Activated CD4-positive, alpha-beta memory T cell treated with anti-CD3 and anti-CD28 coated beads, Interleukin-2, amount 10 ng/mL, durations not matched to agents 7 days and 5 days (primary cell): ENCODE measurements at regions not wholly inside any gene's neighbourhood (a gene's known extent, or its start where the extent isn't known, plus 50 kb on each side); places are given as distances from the start of the nearest gene placed in this dataset.

ENCODE experiments used
- CTCF ChIA-PET: fragments of 350-600 bp; sonication (Branson Sonifier 250); formaldehyde crosslinking; loops from one replicate; lab custom pipeline; 2021; ENCODE audit warnings: antibody characterized with exemption, inconsistent platforms; lab: Charles Lee
- POLR2A ChIA-PET: fragments of 350-600 bp; sonication (Branson Sonifier 250); formaldehyde crosslinking; loops from one replicate; lab custom pipeline; 2021; ENCODE audit warnings: antibody characterized with exemption; lab: Charles Lee
- DNase-seq: peaks from one replicate; pipeline ENCODE4 v3.0.0-alpha.2; 2020
- H3K27ac Mint-ChIP-seq: one replicate; pipeline ENCODE4 v1.8.0; 2021; ENCODE audit warnings: mild to moderate bottlenecking, mixed read lengths
- H3K27me3 Mint-ChIP-seq: one replicate; pipeline ENCODE4 v1.8.0; 2021; ENCODE audit warnings: mixed read lengths
- H3K36me3 Mint-ChIP-seq: one replicate; pipeline ENCODE4 v1.8.0; 2021; ENCODE audit warnings: low read depth, mixed read lengths
- H3K4me1 Mint-ChIP-seq: one replicate; pipeline ENCODE4 v1.8.0; 2021; ENCODE audit warnings: mixed read lengths
- H3K4me3 Mint-ChIP-seq: one replicate; pipeline ENCODE4 v1.8.0; 2021; ENCODE audit warnings: mild to moderate bottlenecking, mixed read lengths
- H3K9me3 Mint-ChIP-seq: one replicate; pipeline ENCODE4 v1.8.0; 2021; ENCODE audit warnings: mixed read lengths

GRCh38 chr3:83302091-83302490 is 1540.6 kb upstream of the GBE1 start:
- no peaks in the 10 kb centered on the region for H3K27me3 Mint-ChIP-seq
- ChIA-PET POLR2A (no interaction called here), CTCF (no interaction called here)
- no peaks in the 10 kb centered on the region for H3K36me3 Mint-ChIP-seq
- H3K4me1 Mint-ChIP-seq, result no peaks in the 10 kb centered on the region
- no peak overlapping the region for H3K27ac Mint-ChIP-seq
- DNase-seq, result no peak
- peaks cover 13% of the 10 kb centered on the region for H3K9me3 Mint-ChIP-seq
- H3K4me3 Mint-ChIP-seq, result no peak overlapping the region

DNA sequence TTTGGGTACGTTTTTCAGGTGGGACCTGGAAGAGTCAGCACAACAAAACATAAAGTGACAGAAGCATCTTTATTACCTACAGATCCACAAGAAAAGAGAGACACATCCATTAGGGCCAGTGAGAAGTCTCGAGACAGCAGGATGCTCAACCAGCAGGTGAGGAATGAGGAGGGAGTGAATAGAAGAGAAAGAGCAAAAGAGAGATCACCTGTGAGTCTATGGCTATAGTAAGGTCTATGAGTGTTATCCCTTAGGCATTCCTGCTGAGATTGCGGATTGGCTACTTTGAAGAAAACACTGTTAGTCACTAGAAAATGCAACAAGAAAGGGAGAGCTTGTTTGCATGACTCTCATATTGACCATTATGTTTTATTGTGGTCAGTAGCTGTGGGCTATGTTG is 1556.2 kb upstream of the GBE1 start:
- H3K4me1 Mint-ChIP-seq, result no peaks in the 10 kb centered on the region

GRCh38 chr3:83320726-83321125 is 1559.3 kb upstream of the GBE1 start:
- no peaks in the 10 kb centered on the region for H3K4me1 Mint-ChIP-seq
- H3K4me3 Mint-ChIP-seq, result no peak overlapping the region
- ChIA-PET POLR2A (no interaction called here), CTCF (no interaction called here)
- no peak for DNase-seq
- peaks cover 10% of the 10 kb centered on the region for H3K9me3 Mint-ChIP-seq
- H3K27ac Mint-ChIP-seq, result no peak overlapping the region
- no peaks in the 10 kb centered on the region for H3K27me3 Mint-ChIP-seq
- no peaks in the 10 kb centered on the region for H3K36me3 Mint-ChIP-seq

More for the DNA sequence above, 1556.2 kb upstream of the GBE1 start:
- Mint-ChIP-seq H3K27ac (no peak overlapping the region), H3K9me3 (peaks cover 9% of the 10 kb centered on the region), H3K27me3 (no peaks in the 10 kb centered on the region), H3K36me3 (no peaks in the 10 kb centered on the region), H3K4me3 (no peak overlapping the region)
- POLR2A ChIA-PET, result no interaction called here
- CTCF ChIA-PET, result no interaction called here
- no peak for DNase-seq

- ChIA-PET POLR2A (no interaction called here), CTCF (no interaction called here)
- DNase-seq, result no peak
Measured at GRCh38 chr3:83321457-83321856, 1560.0 kb upstream of the GBE1 start.

GRCh38 chr3:83321891-83322290 is 1560.4 kb upstream of the GBE1 start:
- H3K27ac Mint-ChIP-seq, result no peak overlapping the region
- no peaks in the 10 kb centered on the region for H3K36me3 Mint-ChIP-seq
- H3K4me3 Mint-ChIP-seq, result no peak overlapping the region
- ChIA-PET POLR2A (no interaction called here), CTCF (no interaction called here)
- H3K9me3 Mint-ChIP-seq, result peaks cover 12% of the 10 kb centered on the region
- no peaks in the 10 kb centered on the region for H3K27me3 Mint-ChIP-seq
- H3K4me1 Mint-ChIP-seq, result no peaks in the 10 kb centered on the region
- no peak for DNase-seq

More at GRCh38 chr3:83321457-83321856, 1560.0 kb upstream of the GBE1 start:
- H3K4me1 Mint-ChIP-seq, result no peaks in the 10 kb centered on the region
- no peaks in the 10 kb centered on the region for H3K27me3 Mint-ChIP-seq
- H3K9me3 Mint-ChIP-seq, result peaks cover 12% of the 10 kb centered on the region
- H3K27ac Mint-ChIP-seq, result no peak overlapping the region
- no peaks in the 10 kb centered on the region for H3K36me3 Mint-ChIP-seq
- H3K4me3 Mint-ChIP-seq, result no peak overlapping the region

DNA sequence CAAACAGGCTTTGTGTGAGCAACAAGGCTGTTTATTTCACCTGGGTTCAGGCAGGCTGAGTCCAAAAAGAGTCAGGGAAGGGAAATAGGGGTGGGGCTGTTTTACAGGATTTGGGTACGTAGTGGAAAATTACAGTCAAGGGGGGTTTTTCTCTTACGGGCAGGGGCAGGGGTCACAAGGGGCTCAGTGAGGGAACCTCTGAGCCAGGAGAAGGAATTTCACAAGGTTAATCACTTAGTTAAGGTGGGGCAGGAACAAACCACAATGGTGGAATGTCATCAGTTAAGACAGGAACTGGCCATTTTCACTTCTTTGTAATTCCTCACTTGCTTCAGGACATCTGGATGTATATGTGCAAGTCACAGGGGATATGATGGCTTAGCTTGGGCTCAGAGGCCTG is 1592.8 kb upstream of the GBE1 start:
- DNase-seq, result no peak
- Mint-ChIP-seq H3K4me1 (no peaks in the 10 kb centered on the region), H3K36me3 (no peaks in the 10 kb centered on the region), H3K9me3 (peaks cover 17% of the 10 kb centered on the region), H3K27ac (no peak overlapping the region), H3K4me3 (no peak overlapping the region), H3K27me3 (no peaks in the 10 kb centered on the region)
- CTCF ChIA-PET, result no interaction called here
- POLR2A ChIA-PET, result no interaction called here

DNA sequence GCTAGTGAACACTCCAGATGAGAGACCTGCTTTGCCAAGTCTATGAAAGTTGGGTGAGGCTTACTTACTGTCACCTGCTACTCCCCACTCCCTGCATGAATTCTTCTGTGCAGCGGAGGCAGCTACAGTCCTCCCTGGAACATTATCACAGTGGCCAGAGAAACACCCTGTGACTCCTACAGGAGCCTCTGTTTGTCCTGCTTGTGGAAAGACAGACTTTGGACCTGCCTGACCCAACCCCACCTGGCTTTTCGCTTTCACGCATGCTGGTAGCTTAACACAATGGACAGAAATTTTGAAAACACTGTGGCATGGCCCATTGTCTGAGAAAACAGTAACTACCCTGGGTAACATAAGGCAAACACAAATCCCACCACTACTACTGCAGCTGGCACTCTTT is 1565.5 kb upstream of the CADM2 start:
- POLR2A ChIA-PET, result no interaction called here
- H3K27ac Mint-ChIP-seq, result no peak overlapping the region

GRCh38 chr3:83403927-83404326 is 1554.9 kb upstream of the CADM2 start:
- Mint-ChIP-seq H3K36me3 (no peaks in the 10 kb centered on the region), H3K27ac (no peak overlapping the region), H3K4me1 (no peaks in the 10 kb centered on the region), H3K4me3 (no peak overlapping the region), H3K9me3 (peaks cover 7% of the 10 kb centered on the region), H3K27me3 (no peaks in the 10 kb centered on the region)
- DNase-seq, result no peak
- POLR2A ChIA-PET, result no interaction called here
- CTCF ChIA-PET, result no interaction called here

More for the DNA sequence above, 1565.5 kb upstream of the CADM2 start:
- DNase-seq, result no peak
- H3K27me3 Mint-ChIP-seq, result no peaks in the 10 kb centered on the region
- H3K9me3 Mint-ChIP-seq, result peaks cover 4% of the 10 kb centered on the region
- no peak overlapping the region for H3K4me3 Mint-ChIP-seq
- H3K4me1 Mint-ChIP-seq, result no peaks in the 10 kb centered on the region
- no peaks in the 10 kb centered on the region for H3K36me3 Mint-ChIP-seq
- CTCF ChIA-PET, result no interaction called here

DNA sequence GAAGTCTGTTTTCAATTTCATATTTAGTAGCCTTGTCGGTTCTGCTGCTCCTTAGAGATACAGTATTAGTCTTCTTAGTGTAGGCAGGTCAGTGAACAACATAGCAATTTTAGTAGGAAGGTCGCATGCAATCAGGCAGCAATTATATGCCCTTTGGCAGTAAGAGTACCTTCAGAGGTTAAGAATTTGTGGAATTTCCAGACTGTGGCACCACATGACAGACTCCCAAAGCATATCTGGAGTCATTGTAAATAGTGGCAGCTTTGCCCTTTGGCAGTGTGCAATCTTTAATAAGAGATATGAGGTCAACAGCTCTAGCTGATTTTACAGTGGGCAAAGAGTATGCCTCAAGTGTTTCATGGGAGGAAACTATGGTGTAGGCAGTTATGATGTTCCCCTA is 1532.5 kb upstream of the CADM2 start:
- Mint-ChIP-seq H3K4me1 (no peaks in the 10 kb centered on the region), H3K9me3 (peaks cover 3% of the 10 kb centered on the region), H3K36me3 (no peaks in the 10 kb centered on the region), H3K27ac (no peak overlapping the region), H3K27me3 (no peaks in the 10 kb centered on the region), H3K4me3 (no peak overlapping the region)
- POLR2A ChIA-PET, result no interaction called here
- DNase-seq, result no peak
- CTCF ChIA-PET, result no interaction called here

DNA sequence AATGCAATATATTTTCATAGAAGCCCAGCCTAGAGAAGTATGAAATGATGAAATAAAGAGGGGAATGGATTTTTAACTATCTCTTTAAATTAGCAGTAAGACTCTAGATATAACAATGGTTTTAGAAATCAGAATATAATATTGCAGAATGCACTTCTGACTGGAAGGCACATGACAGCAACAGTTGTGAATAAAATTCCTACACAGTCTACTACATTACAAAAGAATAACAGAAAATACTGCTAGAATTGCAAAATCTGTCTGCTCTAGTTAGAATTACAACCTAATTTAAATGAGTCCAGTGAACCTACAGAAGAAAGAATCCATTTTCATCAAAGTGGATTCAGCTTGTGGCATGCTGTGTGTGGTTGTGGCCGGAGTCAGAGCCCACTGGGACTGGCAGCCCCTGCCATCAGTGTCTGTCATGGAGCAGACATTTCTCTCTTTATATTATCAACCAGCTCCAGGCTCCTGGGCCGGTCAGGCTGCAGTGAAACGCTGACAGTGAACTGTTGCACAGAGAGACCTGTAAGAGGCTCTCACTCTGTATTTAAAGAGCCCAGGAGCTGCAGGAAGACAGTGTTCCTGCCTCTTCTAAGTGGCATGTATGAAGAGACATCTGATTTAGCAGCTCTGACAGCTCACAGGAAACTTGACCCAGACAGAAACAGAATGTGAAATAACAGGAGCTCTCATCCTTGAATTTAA is 1523.8 kb upstream of the CADM2 start:
- H3K27me3 Mint-ChIP-seq, result no peaks in the 10 kb centered on the region
- no peak overlapping the region for H3K4me3 Mint-ChIP-seq
- H3K4me1 Mint-ChIP-seq, result no peaks in the 10 kb centered on the region
- DNase-seq, result no peak
- H3K27ac Mint-ChIP-seq, result no peak overlapping the region
- H3K36me3 Mint-ChIP-seq, result no peaks in the 10 kb centered on the region
- ChIA-PET CTCF (no interaction called here), POLR2A (no interaction called here)
- peaks cover 4% of the 10 kb centered on the region for H3K9me3 Mint-ChIP-seq

DNA sequence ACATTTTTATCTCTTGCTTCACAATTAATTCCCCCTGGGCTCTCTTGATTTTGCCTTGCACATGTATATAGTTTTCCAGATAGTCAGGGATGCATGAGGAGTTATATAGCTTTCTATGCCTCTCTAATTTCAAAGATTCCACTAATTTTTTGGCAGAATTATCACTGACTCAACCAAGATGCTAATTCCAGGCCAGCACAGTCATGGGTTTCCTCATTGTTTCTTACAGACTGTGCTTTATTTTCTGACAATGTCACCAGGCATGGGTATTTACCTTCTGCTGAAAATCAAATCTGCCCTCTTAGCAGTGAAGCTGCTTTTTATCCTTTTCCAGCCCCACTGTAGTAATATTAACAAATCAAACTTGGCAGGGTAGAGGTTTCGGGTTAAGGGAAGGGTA is 1520.6 kb upstream of the CADM2 start:
- ChIA-PET POLR2A (no interaction called here), CTCF (no interaction called here)
- H3K36me3 Mint-ChIP-seq, result no peaks in the 10 kb centered on the region
- no peak overlapping the region for H3K4me3 Mint-ChIP-seq
- no peaks in the 10 kb centered on the region for H3K4me1 Mint-ChIP-seq
- H3K27me3 Mint-ChIP-seq, result no peaks in the 10 kb centered on the region
- H3K27ac Mint-ChIP-seq, result no peak overlapping the region
- peaks cover 12% of the 10 kb centered on the region for H3K9me3 Mint-ChIP-seq
- no peak for DNase-seq

GRCh38 chr3:83453056-83453455 is 1505.7 kb upstream of the CADM2 start:
- Mint-ChIP-seq H3K4me1 (no peaks in the 10 kb centered on the region), H3K4me3 (no peak overlapping the region), H3K27me3 (no peaks in the 10 kb centered on the region), H3K27ac (no peak overlapping the region), H3K9me3 (peaks cover 5% of the 10 kb centered on the region), H3K36me3 (no peaks in the 10 kb centered on the region)
- DNase-seq, result no peak
- CTCF ChIA-PET, result no interaction called here
- POLR2A ChIA-PET, result no interaction called here

- no peak for DNase-seq
- H3K9me3 Mint-ChIP-seq, result peaks cover 5% of the 10 kb centered on the region
- CTCF ChIA-PET, result no interaction called here
- H3K36me3 Mint-ChIP-seq, result no peaks in the 10 kb centered on the region
- no peaks in the 10 kb centered on the region for H3K4me1 Mint-ChIP-seq
- H3K27ac Mint-ChIP-seq, result no peak overlapping the region
- POLR2A ChIA-PET, result no interaction called here
- H3K4me3 Mint-ChIP-seq, result no peak overlapping the region
- H3K27me3 Mint-ChIP-seq, result no peaks in the 10 kb centered on the region
Measured at GRCh38 chr3:83454353-83454752, 1504.4 kb upstream of the CADM2 start.

DNA sequence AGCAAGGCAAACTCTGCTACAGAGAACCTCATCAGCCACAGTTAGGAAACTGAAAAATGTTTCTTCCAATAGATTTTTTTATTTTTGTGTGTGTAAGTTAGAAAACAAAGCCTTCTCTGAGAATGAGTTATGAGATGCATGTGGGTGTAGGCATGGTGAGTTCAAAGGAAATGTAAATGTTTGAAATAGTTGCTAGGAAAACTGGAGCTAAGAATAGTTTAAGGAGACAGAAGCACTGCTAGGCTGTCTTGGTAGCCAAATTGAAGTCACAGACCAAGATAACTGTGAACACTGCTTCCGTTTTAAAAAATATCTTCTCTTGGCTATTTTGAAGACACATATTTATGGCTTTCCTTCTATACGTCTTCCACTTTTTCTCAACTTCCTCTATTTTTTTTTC is 1501.2 kb upstream of the CADM2 start:
- peaks cover 4% of the 10 kb centered on the region for H3K9me3 Mint-ChIP-seq
- CTCF ChIA-PET, result no interaction called here
- H3K36me3 Mint-ChIP-seq, result no peaks in the 10 kb centered on the region
- H3K27me3 Mint-ChIP-seq, result no peaks in the 10 kb centered on the region
- POLR2A ChIA-PET, result no interaction called here
- no peak for DNase-seq
- H3K27ac Mint-ChIP-seq, result no peak overlapping the region
- no peak overlapping the region for H3K4me3 Mint-ChIP-seq
- H3K4me1 Mint-ChIP-seq, result no peaks in the 10 kb centered on the region
